HL-60 (cell line): ENCODE measurements at regions not wholly inside any gene's neighbourhood (a gene's known extent, or its start where the extent isn't known, plus 50 kb on each side); places are given as distances from the start of the nearest gene placed in this dataset.

Experiments
- DNase-seq, 2 experiments: peaks; one replicate each; pipeline ENCODE4 v3.0.0-alpha.2; 2010 to 2020; ENCODE audit warnings: low read depth in 1 of 2, low spot score in 1 of 2
- H3K27ac ChIP-seq: fragments of 250-450 bp; sonication (Bioruptor Pico); replicated peaks from 2 replicates; pipeline ENCODE4 v1.5.1; 2020; ENCODE audit warnings: mild to moderate bottlenecking, moderate library complexity
- H3K27me3 ChIP-seq: fragments of 250-450 bp; sonication (Bioruptor Pico); 2 replicates; pipeline ENCODE4 v1.5.1; 2021; ENCODE audit warnings: mild to moderate bottlenecking, moderate library complexity; ENCODE audit not compliant: insufficient read depth, poor library complexity, severe bottlenecking
- H3K4me3 ChIP-seq: replicated peaks from 2 replicates; pipeline ENCODE4 v1.5.1; 2011; ENCODE audit warnings: mild to moderate bottlenecking, control low read depth, low read length; ENCODE audit not compliant: insufficient read depth
- CTCF ChIP-seq: IDR thresholded peaks from one replicate; pipeline ENCODE4 v1.5.1; 2011; ENCODE audit warnings: low read length, control low read depth, inconsistent platforms; ENCODE audit not compliant: insufficient read depth
- GABPA ChIP-seq: IDR thresholded peaks from 2 replicates; pipeline ENCODE4 v1.6.1; 2012; ENCODE audit warnings: low read depth
- POLR2AphosphoS5 ChIP-seq: IDR thresholded peaks from 2 replicates; pipeline ENCODE4 v1.6.1; 2012; ENCODE audit warnings: low read depth
- REST ChIP-seq: IDR thresholded peaks from 2 replicates; pipeline ENCODE4 v1.6.1; 2012; ENCODE audit warnings: low read depth; ENCODE audit not compliant: insufficient replicate concordance
- SPI1 ChIP-seq: IDR thresholded peaks from 2 replicates; pipeline ENCODE4 v1.6.1; 2012; ENCODE audit warnings: low read depth, mild to moderate bottlenecking, borderline replicate concordance

DNA sequence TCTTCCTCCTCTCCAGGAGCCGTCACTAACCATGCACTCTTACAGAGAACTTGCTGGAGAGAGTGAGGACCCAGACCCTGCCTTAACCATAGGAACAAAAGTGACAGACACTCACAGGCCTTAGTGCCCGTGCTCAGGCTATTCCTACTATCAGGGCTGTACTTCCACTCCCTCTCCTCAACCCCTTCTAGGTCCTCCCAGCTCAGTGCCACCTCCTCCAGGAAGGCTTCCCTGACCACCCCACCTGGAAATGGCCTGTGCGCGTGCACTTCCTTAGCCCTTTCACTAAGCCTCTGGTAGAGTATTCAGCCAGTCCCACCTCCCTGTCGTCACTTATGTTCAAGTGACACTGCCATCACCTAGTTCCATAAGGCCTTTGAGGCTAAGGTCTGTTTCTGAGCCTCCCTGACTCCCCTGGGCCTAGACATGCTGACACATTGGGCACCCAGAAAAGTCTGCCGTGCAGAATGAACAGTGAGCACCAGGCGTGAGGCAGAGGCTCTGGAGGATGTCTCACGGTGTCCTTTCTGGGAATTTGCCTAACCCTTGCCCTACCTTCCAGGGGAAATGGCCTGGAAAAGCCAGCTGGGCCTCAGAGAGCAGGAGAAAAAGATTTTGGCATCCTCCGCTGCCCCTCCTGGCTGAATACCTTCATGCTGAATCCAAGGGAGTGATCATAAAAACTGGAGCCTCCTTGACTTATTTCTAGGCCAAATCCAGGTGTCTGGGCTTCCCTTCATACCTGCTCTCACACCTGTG, 108.6 kb upstream of the SMAD3 start:
- TF ChIP-seq REST = no peak
- TF ChIP-seq CTCF = no peak
- TF ChIP-seq POLR2AphosphoS5 = no peak
- no peak for TF ChIP-seq GABPA
- no peak for TF ChIP-seq SPI1
- no peak for DNase-seq
- Histone ChIP-seq H3K27ac (no peak overlapping the region), H3K4me3 (no peak overlapping the region), H3K27me3 (no peaks in the 10 kb centered on the region)

DNA sequence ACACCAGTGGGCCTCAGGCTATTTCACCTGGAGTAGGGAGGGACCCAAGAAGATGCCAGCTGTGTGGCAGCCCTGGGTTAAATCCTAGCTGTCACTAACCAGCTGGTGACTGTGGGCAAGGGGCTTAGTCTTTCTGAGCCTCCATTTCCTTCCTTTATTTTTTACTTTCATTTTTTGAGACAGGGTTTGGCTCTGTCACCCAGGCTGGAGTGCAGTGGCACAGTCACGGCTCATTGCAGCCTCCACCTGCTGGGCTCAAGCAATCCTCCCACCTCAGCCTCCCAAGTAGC, 108.0 kb upstream of the SMAD3 start:
- no peak for DNase-seq
- Histone ChIP-seq H3K27me3 (no peaks in the 10 kb centered on the region), H3K27ac (no peak overlapping the region), H3K4me3 (no peak overlapping the region)
- TF ChIP-seq GABPA = no peak

DNA sequence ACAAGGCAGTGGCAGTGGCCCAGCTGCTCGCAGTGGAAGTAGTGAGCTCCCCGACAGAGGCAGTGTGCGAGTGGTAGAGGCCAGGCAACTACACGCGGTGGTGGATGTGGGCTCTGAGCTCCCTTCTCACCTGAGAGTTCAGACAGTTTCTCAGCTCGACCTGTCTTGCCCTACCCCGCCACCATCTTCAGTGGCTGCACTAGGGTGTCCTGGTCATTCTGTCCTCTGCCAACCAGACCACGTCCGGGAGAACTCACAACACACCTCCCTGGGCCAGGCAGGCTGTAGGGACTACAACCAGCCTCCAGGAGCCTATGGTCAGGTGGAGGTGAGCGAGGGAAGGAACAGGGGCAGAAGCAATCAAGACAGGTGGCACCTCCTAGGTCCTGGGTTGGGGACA, 106.3 kb upstream of the SMAD3 start:
- no peak for DNase-seq
- H3K27me3 ChIP-seq = no peaks in the 10 kb centered on the region
- no peak for TF ChIP-seq SPI1
- TF ChIP-seq GABPA = no peak
- no peak for TF ChIP-seq POLR2AphosphoS5
- TF ChIP-seq REST = no peak
- no peak for TF ChIP-seq CTCF
- H3K27ac ChIP-seq = no peak overlapping the region
- H3K4me3 ChIP-seq = no peak overlapping the region

DNA sequence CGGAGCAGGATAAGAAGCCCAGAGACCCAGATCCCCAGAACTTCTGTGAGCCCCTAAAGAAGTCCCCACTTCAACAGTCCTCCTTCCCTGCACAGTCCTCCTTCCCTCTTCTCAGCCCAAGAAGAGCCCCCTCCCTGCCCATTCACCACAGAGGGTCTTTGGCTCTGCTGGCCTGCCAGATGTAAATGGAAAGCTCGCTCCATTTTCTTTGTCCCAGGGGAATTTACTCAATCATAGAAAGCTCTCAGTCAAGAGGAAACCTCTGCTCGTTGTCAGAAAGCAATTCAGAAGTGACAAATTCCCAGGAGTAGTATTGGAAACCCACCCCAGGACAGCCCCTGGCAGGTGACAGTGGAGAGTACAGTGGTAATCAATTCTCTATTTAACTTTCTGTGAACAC, 105.5 kb upstream of the SMAD3 start:
- Histone ChIP-seq H3K27ac (no peak overlapping the region), H3K27me3 (no peaks in the 10 kb centered on the region), H3K4me3 (no peak overlapping the region)
- no peak for DNase-seq
- TF ChIP-seq GABPA = no peak
- TF ChIP-seq REST = no peak
- no peak for TF ChIP-seq POLR2AphosphoS5
- no peak for TF ChIP-seq CTCF
- no peak for TF ChIP-seq SPI1
